ENCODE measurements at regions not wholly inside any gene's neighbourhood (a gene's known extent, or its start where the extent isn't known, plus 50 kb on each side); places are given as distances from the start of the nearest gene placed in this dataset.

DNA sequence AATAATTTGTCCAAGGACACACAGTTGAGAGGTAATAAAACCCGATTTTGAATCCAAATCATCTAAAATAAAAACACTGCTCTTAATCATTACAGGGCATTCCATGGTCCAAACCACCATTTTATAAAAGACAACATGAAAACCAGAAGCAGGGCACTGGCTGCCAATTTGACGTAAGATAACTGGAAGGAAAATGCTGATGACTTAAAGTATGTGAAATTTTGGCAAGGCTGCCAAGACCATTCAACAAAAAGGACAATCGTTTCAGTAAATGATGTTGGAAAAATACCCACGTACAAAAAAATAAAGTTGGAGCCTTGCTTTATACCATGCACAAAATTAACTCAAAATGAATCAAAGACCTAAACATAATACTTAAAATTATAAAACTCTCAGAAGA lies 344.4 kb downstream of the RAPGEF2 start (continued):
- TF ChIP-seq ELF4 (CRISPR knock-in tag; IDR thresholded peaks at IDR 0.05; ENCODE audit: low read depth) (no peak), ZBTB21 (CRISPR knock-in tag; IDR thresholded peaks at IDR 0.05; ENCODE audit: borderline replicate concordance) (no peak)
- TF ChIP-seq, protein P1, sequence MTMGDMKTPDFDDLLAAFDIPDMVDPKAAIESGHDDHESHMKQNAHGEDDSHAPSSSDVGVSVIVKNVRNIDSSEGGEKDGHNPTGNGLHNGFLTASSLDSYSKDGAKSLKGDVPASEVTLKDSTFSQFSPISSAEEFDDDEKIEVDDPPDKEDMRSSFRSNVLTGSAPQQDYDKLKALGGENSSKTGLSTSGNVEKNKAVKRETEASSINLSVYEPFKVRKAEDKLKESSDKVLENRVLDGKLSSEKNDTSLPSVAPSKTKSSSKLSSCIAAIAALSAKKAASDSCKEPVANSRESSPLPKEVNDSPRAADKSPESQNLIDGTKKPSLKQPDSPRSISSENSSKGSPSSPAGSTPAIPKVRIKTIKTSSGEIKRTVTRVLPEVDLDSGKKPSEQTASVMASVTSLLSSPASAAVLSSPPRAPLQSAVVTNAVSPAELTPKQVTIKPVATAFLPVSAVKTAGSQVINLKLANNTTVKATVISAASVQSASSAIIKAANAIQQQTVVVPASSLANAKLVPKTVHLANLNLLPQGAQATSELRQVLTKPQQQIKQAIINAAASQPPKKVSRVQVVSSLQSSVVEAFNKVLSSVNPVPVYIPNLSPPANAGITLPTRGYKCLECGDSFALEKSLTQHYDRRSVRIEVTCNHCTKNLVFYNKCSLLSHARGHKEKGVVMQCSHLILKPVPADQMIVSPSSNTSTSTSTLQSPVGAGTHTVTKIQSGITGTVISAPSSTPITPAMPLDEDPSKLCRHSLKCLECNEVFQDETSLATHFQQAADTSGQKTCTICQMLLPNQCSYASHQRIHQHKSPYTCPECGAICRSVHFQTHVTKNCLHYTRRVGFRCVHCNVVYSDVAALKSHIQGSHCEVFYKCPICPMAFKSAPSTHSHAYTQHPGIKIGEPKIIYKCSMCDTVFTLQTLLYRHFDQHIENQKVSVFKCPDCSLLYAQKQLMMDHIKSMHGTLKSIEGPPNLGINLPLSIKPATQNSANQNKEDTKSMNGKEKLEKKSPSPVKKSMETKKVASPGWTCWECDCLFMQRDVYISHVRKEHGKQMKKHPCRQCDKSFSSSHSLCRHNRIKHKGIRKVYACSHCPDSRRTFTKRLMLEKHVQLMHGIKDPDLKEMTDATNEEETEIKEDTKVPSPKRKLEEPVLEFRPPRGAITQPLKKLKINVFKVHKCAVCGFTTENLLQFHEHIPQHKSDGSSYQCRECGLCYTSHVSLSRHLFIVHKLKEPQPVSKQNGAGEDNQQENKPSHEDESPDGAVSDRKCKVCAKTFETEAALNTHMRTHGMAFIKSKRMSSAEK (CRISPR knock-in tag; IDR thresholded peaks at IDR 0.05; ENCODE audit: borderline replicate concordance), result no peak

- H3K27ac Mint-ChIP-seq, result no peak overlapping the region
These were observed 348.1 kb downstream of the RAPGEF2 start for GRCh38 chr4:159451006-159451405.

GRCh38 chr4:159455675-159456237 lies 352.9 kb downstream of the RAPGEF2 start:
- ATAC-seq (peak; percentile 68), DNase-seq (ENCODE audit: low spot score) (peak; percentile 16)
- POLR2A ChIA-PET, result interaction anchor here (0.7 kb wide), 1 partner anchor 800 kb away, joined by 6 read pairs; no protein-coding TSS in a partner anchor
- Mint-ChIP-seq H3K27ac (no peak overlapping the region), H3K27me3 (ENCODE audit: low read depth) (no peaks in the 10 kb centered on the region), H3K4me1 (peaks cover 3% of the 10 kb centered on the region), H3K36me3 (no peaks in the 10 kb centered on the region), H3K9me3 (no peaks in the 10 kb centered on the region), H3K4me3 (no peak overlapping the region)
- TF ChIP-seq ZNF232 (CRISPR knock-in tag; IDR thresholded peaks at IDR 0.05), result no peak
- TF ChIP-seq, protein P2, sequence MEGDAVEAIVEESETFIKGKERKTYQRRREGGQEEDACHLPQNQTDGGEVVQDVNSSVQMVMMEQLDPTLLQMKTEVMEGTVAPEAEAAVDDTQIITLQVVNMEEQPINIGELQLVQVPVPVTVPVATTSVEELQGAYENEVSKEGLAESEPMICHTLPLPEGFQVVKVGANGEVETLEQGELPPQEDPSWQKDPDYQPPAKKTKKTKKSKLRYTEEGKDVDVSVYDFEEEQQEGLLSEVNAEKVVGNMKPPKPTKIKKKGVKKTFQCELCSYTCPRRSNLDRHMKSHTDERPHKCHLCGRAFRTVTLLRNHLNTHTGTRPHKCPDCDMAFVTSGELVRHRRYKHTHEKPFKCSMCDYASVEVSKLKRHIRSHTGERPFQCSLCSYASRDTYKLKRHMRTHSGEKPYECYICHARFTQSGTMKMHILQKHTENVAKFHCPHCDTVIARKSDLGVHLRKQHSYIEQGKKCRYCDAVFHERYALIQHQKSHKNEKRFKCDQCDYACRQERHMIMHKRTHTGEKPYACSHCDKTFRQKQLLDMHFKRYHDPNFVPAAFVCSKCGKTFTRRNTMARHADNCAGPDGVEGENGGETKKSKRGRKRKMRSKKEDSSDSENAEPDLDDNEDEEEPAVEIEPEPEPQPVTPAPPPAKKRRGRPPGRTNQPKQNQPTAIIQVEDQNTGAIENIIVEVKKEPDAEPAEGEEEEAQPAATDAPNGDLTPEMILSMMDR (IDR thresholded peaks at IDR 0.05), result peak; percentile 48
- CTCF ChIA-PET, result interaction anchor here (0.5 to 1.9 kb wide), 23 partner anchors 8 to 790 kb away, joined by 3 to 12 read pairs (median 4); no protein-coding TSS in a partner anchor

More at GRCh38 chr4:159451006-159451405, 348.1 kb downstream of the RAPGEF2 start:
- DNase-seq (ENCODE audit: low spot score) (no peak), ATAC-seq (no peak)
- Mint-ChIP-seq H3K36me3 (no peaks in the 10 kb centered on the region), H3K4me3 (no peak overlapping the region), H3K27me3 (ENCODE audit: low read depth) (no peaks in the 10 kb centered on the region; the same call in 1 of the 2 replicates), H3K9me3 (no peaks in the 10 kb centered on the region), H3K4me1 (peaks cover 3% of the 10 kb centered on the region)
- ChIA-PET POLR2A (no interaction called here), CTCF (no interaction called here)
- TF ChIP-seq HMGXB4 (CRISPR knock-in tag; IDR thresholded peaks at IDR 0.05) (no peak), TEAD1 (CRISPR knock-in tag; IDR thresholded peaks at IDR 0.05) (no peak), TEAD4 (CRISPR knock-in tag; IDR thresholded peaks at IDR 0.05) (no peak), TCF7 (CRISPR knock-in tag; IDR thresholded peaks at IDR 0.05; ENCODE audit: low read depth) (no peak), EMX1 (CRISPR knock-in tag; IDR thresholded peaks at IDR 0.05) (no peak)
- TF ChIP-seq, protein P3, sequence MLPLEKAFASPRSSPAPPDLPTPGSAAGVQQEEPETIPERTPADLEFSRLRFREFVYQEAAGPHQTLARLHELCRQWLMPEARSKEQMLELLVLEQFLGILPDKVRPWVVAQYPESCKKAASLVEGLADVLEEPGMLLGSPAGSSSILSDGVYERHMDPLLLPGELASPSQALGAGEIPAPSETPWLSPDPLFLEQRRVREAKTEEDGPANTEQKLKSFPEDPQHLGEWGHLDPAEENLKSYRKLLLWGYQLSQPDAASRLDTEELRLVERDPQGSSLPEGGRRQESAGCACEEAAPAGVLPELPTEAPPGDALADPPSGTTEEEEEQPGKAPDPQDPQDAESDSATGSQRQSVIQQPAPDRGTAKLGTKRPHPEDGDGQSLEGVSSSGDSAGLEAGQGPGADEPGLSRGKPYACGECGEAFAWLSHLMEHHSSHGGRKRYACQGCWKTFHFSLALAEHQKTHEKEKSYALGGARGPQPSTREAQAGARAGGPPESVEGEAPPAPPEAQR (CRISPR knock-in tag; IDR thresholded peaks at IDR 0.05), result no peak

All from WTC11 (cell line).